HEK293T (cell line): ENCODE measurements at regions not wholly inside any gene's neighbourhood (a gene's known extent, or its start where the extent isn't known, plus 50 kb on each side); places are given as distances from the start of the nearest gene placed in this dataset.

Source experiments
- CTCF ChIA-PET: fragments of 350-600 bp; formaldehyde crosslinking; extraction: SDS; loops from one replicate; lab custom pipeline; 2021; ENCODE audit warnings: antibody characterized with exemption, inconsistent platforms; lab: Yijun Ruan, JAX
- POLR2A ChIA-PET: fragments of 350-600 bp; formaldehyde crosslinking; extraction: SDS; loops from one replicate; lab custom pipeline; 2020; ENCODE audit warnings: antibody characterized with exemption, inconsistent platforms; lab: Yijun Ruan, JAX
- DNase-seq: peaks from one replicate; pipeline ENCODE4 v3.0.0; 2012; ENCODE audit warnings: mixed read lengths; ENCODE audit errors: extremely low spot score
- ARNT ChIP-seq: fragments of 450-650 bp; IDR thresholded peaks from 2 replicates; pipeline ENCODE4 v1.6.1; 2017; ENCODE audit warnings: mild to moderate bottlenecking
- BHLHE40 ChIP-seq: fragments of 450-650 bp; IDR thresholded peaks from 2 replicates; pipeline ENCODE4 v1.6.1; 2016; ENCODE audit warnings: mild to moderate bottlenecking, moderate library complexity, borderline replicate concordance
- CTBP1 ChIP-seq: fragments of 450-650 bp; IDR thresholded peaks from 2 replicates; pipeline ENCODE4 v1.6.1; 2016; ENCODE audit warnings: borderline replicate concordance
- ELF4 ChIP-seq: fragments of 450-650 bp; IDR thresholded peaks from 2 replicates; pipeline ENCODE4 v1.6.1; 2017; ENCODE audit warnings: antibody characterized with exemption
- FOXA1 ChIP-seq: fragments of 450-650 bp; IDR thresholded peaks from 2 replicates; pipeline ENCODE4 v1.6.1; 2016; ENCODE audit warnings: mild to moderate bottlenecking
- FOXK2 ChIP-seq: fragments of 450-650 bp; IDR thresholded peaks from 2 replicates; pipeline ENCODE4 v1.6.1; 2016; ENCODE audit warnings: mild to moderate bottlenecking
- FOXM1 ChIP-seq: fragments of 450-650 bp; IDR thresholded peaks from 2 replicates; pipeline ENCODE4 v1.6.1; 2017; ENCODE audit warnings: mild to moderate bottlenecking, borderline replicate concordance
- HDGF ChIP-seq: fragments of 450-650 bp; IDR thresholded peaks from 2 replicates; pipeline ENCODE4 v1.6.1; 2017; ENCODE audit warnings: antibody characterized with exemption, borderline replicate concordance
- L3MBTL2 ChIP-seq: fragments of 450-650 bp; conservative IDR thresholded peaks from 2 replicates; pipeline ENCODE4 v1.6.1; 2016; ENCODE audit warnings: mild to moderate bottlenecking
- LEF1 ChIP-seq: fragments of 450-650 bp; IDR thresholded peaks from 2 replicates; pipeline ENCODE4 v1.6.1; 2017; ENCODE audit warnings: mild to moderate bottlenecking, borderline replicate concordance
- NFRKB ChIP-seq: fragments of 450-650 bp; IDR thresholded peaks from 2 replicates; pipeline ENCODE4 v1.6.1; 2016; ENCODE audit warnings: mild to moderate bottlenecking, moderate library complexity
- SP1 ChIP-seq: fragments of 450-650 bp; IDR thresholded peaks from 2 replicates; pipeline ENCODE4 v1.6.1; 2017
- SUZ12 ChIP-seq: fragments of 450-650 bp; IDR thresholded peaks from 2 replicates; pipeline ENCODE4 v1.6.1; 2016; ENCODE audit warnings: mild to moderate bottlenecking
- TARDBP ChIP-seq: fragments of 450-650 bp; IDR thresholded peaks from 2 replicates; pipeline ENCODE4 v1.6.1; 2016
- ZNF384 ChIP-seq: fragments of 450-650 bp; IDR thresholded peaks from 2 replicates; pipeline ENCODE4 v1.6.1; 2016
- TF ChIP-seq, protein P1 (sequence below): fragments of 450-650 bp; IDR thresholded peaks from 2 replicates; pipeline ENCODE4 v1.6.1; 2016

DNA sequence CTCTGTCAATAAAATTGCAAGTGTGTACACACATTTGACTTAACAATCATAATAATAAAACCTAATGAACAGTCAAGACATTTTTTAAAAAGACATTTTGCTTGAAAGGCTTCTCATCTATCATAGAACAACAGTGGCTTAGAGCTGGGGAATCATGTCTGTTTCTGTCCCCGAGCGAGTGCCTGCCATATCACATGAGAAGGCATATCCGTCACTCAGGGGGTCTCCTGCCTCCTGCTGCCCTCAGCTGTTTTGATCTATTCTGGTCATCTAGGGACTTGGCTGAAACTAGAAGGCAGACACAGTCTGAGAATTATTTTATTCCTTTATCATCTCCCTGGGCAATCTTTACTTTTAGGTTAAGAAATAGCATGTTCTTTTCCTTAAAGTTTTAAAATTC, 278.7 kb upstream of the KLF6 start:
- ChIA-PET CTCF (no interaction called here), POLR2A (no interaction called here)
- no peak for DNase-seq
- TF ChIP-seq FOXA1 (no peak), TARDBP (no peak), SUZ12 (no peak), ZNF384 (no peak), LEF1 (no peak), SP1 (no peak), NFRKB (no peak), ARNT (no peak)
- TF ChIP-seq, protein P1, sequence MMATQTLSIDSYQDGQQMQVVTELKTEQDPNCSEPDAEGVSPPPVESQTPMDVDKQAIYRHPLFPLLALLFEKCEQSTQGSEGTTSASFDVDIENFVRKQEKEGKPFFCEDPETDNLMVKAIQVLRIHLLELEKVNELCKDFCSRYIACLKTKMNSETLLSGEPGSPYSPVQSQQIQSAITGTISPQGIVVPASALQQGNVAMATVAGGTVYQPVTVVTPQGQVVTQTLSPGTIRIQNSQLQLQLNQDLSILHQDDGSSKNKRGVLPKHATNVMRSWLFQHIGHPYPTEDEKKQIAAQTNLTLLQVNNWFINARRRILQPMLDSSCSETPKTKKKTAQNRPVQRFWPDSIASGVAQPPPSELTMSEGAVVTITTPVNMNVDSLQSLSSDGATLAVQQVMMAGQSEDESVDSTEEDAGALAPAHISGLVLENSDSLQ = no peak

DNA sequence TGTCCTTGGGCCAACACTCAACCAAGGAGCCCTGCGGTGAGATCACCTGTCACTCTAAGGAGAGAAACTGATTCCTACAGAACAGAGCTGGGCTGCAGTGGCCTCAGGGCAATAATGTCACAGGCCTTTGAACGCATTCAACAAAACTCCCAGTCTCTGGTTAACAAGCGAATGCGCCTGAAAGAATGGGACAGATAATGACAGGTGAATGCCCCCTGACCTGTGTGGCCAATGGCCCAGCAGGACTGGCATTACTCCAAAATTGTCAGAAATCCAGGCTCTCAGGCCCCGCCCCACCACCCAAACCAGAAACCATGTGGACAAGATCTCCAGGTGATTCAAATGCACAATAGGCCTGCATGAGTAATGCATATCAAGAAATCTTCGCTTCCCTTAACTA, 277.7 kb upstream of the KLF6 start:
- CTCF ChIA-PET = no interaction called here
- TF ChIP-seq ARNT (no peak), FOXA1 (no peak), SUZ12 (no peak)
- no peak for DNase-seq
- POLR2A ChIA-PET = no interaction called here

DNA sequence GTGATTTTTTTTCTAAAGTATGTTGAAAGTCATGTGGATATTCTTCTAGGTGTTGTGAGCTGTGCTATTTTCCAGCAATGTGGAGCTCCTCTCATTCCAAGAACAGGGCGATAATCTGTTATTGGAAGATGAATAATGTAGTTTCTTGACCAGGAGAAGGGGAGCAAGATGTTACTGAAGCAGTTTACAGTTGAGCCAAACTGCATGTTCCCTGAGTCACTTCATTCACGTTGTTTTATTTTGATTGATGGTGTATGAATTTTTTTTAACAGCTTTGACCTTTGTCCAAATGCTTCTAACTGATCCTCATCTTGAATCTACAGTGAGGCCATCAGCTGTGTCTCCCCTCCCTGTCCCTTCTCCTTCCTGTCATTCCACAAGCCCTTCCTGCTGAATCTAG, 277.1 kb upstream of the KLF6 start:
- CTCF ChIA-PET = no interaction called here
- no peak for TF ChIP-seq ELF4
- TF ChIP-seq, protein P1 = no peak
- TF ChIP-seq TARDBP = no peak
- no peak for TF ChIP-seq ZNF384
- no peak for TF ChIP-seq HDGF
- TF ChIP-seq SUZ12 = no peak
- TF ChIP-seq LEF1 = no peak
- no peak for TF ChIP-seq FOXA1
- DNase-seq = no peak
- POLR2A ChIA-PET = no interaction called here

DNA sequence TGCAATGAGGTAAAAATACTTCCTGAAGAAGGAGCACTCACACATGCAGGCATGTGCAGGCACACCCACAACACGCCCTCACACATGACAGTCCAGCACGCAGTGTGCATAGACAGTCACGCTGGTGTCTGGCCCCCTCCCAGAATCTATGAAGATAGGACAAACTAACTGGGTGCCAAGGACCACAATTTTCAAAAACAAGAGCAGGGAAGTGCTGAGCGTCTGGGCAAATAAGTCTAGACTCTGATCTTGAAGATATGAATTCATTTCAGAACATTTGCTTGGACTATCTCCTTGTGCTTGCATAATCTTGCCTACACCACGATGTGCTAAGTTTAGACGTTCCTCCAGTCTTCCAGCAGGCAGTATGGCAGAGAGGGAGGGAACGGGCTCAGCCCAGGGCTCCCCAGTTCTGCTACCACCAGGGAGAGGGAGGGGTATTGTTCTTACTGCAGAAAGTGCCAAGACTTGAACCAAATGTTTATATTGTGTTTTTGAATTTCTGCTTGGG, 276.5 kb upstream of the KLF6 start:
- TF ChIP-seq HDGF (no peak), TARDBP (no peak), L3MBTL2 (no peak), FOXA1 (no peak)
- TF ChIP-seq, protein P1 = no peak
- ChIA-PET CTCF (no interaction called here), POLR2A (no interaction called here)
- no peak for DNase-seq

DNA sequence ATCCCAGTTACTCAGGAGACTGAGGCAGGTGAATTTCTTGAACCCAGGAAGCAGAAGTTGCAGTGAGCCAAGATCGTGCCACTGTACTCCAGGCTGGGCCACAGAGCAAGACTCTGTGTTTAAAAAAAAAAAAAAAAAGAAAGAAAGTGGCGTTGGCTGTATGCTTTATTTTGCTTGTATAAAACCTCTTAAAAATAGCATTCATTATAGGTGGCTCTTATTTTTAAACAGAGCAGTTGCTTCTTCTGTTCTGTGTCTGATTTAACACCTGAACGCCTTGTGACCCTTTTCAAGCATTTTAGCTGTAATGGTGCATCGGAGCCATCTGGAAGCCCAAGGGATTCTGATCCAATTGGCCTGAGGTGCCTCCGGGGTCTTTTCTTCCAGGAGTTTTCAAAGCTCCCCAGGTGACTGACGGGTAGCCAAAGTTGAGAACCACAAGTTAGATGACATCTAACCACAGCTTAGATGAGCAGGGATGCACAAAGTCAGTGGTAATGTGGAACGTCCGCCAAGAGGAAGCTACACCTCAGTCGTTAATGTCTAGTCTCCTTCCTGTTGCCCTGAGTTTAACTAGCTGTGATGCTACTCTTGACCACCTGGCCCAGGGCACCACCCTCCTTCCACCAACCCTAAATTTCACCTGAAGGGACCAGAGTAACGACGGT, 274.6 kb upstream of the KLF6 start:
- CTCF ChIA-PET = no interaction called here
- no peak for DNase-seq
- POLR2A ChIA-PET = no interaction called here
- TF ChIP-seq FOXK2 = no peak
- TF ChIP-seq HDGF = no peak
- no peak for TF ChIP-seq ZNF384
- no peak for TF ChIP-seq NFRKB
- no peak for TF ChIP-seq ARNT
- TF ChIP-seq ELF4 = no peak
- TF ChIP-seq FOXM1 = no peak
- TF ChIP-seq, protein P1 = no peak
- TF ChIP-seq L3MBTL2 = no peak
- TF ChIP-seq SUZ12 = no peak
- TF ChIP-seq CTBP1 = no peak
- no peak for TF ChIP-seq BHLHE40
- TF ChIP-seq TARDBP = no peak
- no peak for TF ChIP-seq FOXA1
- TF ChIP-seq SP1 = no peak
- TF ChIP-seq LEF1 = no peak

DNA sequence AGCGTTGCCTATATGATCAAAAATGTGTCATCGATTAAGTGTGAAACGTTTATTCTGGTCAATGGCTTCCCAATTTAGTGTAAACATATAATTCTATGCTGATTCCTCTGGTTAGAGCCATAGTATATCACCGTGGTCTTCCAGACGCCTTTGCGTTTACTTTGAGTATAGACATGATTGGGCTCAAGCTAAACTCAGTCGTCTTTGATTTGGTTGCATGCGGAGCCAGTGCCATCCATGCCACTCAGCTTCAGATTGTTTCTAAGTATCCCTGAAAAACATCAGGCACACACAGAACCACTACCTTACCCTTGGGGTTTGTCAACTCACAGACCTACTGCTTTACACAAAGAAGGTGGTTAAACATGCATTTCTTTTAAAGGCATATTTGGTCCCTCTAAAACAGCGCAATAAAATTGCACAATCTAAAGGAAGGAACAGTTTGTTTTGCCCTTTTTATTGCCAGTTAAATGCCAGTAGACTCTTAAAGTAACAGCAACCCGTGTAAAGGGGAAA, 273.6 kb upstream of the KLF6 start:
- ChIA-PET POLR2A (interaction anchor here (1.0 to 1.5 kb wide), 2 partner anchors 10 to 206 kb away, joined by 4 to 5 read pairs; no protein-coding TSS in a partner anchor), CTCF (no interaction called here)
- no peak for DNase-seq
- TF ChIP-seq CTBP1 (no peak), ELF4 (no peak), FOXM1 (no peak), HDGF (no peak), SUZ12 (no peak), FOXA1 (no peak), ARNT (no peak), LEF1 (no peak), BHLHE40 (no peak), ZNF384 (no peak), TARDBP (no peak)
- TF ChIP-seq, protein P1 = no peak
